ENCODE measurements at regions not wholly inside any gene's neighbourhood (a gene's known extent, or its start where the extent isn't known, plus 50 kb on each side); places are given as distances from the start of the nearest gene placed in this dataset.

GRCh38 chr1:67557696-67558448 is 127.1 kb upstream of the GADD45A start:
- intact Hi-C loops (cut with DNase I), result no loop called here
- ATAC-seq (no peak), DNase-seq (no peak)
- peaks cover 21% of the 10 kb centered on the region for H3K4me1 ChIP-seq
- H3K27me3 ChIP-seq (ENCODE audit: low read depth), result no peaks in the 10 kb centered on the region
- no peak overlapping the region for H3K4me3 ChIP-seq
- TF ChIP-seq, protein P1, sequence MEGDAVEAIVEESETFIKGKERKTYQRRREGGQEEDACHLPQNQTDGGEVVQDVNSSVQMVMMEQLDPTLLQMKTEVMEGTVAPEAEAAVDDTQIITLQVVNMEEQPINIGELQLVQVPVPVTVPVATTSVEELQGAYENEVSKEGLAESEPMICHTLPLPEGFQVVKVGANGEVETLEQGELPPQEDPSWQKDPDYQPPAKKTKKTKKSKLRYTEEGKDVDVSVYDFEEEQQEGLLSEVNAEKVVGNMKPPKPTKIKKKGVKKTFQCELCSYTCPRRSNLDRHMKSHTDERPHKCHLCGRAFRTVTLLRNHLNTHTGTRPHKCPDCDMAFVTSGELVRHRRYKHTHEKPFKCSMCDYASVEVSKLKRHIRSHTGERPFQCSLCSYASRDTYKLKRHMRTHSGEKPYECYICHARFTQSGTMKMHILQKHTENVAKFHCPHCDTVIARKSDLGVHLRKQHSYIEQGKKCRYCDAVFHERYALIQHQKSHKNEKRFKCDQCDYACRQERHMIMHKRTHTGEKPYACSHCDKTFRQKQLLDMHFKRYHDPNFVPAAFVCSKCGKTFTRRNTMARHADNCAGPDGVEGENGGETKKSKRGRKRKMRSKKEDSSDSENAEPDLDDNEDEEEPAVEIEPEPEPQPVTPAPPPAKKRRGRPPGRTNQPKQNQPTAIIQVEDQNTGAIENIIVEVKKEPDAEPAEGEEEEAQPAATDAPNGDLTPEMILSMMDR (IDR thresholded peaks at IDR 0.05), result no peak
- H3K36me3 ChIP-seq, result no peaks in the 10 kb centered on the region
- no peak overlapping the region for H3K27ac ChIP-seq
- no peaks in the 10 kb centered on the region for H3K9me3 ChIP-seq

GRCh38 chr1:67558449-67559193 is 126.4 kb upstream of the GADD45A start:
- TF ChIP-seq, protein P1 (IDR thresholded peaks at IDR 0.05), result no peak
- DNase-seq, result no peak
- Histone ChIP-seq H3K4me3 (no peak overlapping the region), H3K4me1 (peaks cover 22% of the 10 kb centered on the region), H3K27ac (no peak overlapping the region), H3K27me3 (ENCODE audit: low read depth) (no peaks in the 10 kb centered on the region), H3K36me3 (no peaks in the 10 kb centered on the region), H3K9me3 (no peaks in the 10 kb centered on the region)
- intact Hi-C loops (cut with DNase I), result no loop called here
- no peak for ATAC-seq

DNA sequence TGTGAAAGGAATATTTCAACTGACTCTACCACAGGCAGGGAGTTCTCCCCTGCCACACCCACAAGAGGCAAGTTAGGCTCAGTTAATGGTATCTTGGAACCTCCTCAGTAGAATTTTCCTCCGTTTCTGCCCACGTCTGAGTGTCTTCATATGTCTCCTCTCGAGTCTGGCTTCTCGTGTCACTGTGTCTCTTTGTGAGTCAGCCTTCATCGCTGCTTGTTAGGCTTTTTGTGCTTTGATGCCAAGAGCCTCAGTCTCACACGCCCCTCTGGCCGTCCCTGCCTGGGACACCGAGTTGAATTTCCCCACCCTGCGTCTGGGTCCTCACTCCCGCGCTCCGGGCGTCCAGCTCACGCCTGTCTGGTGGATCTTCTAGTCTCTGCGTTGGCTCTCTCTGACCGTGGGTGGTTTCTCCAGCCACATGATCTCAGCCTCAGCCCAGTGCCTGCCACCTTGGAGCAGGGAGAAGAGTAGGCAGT is 125.7 kb upstream of the GADD45A start:
- H3K4me3 ChIP-seq, result no peak overlapping the region
- no peak overlapping the region for H3K27ac ChIP-seq
- intact Hi-C loops (cut with DNase I), result no loop called here

GRCh38 chr1:67560580-67561255 is 124.3 kb upstream of the GADD45A start:
- intact Hi-C loops (cut with DNase I), result loop anchor here (10.0 kb wide), 1 partner anchor 194 kb away; no protein-coding TSS in a partner anchor
- Histone ChIP-seq H3K27ac (no peak overlapping the region), H3K27me3 (ENCODE audit: low read depth) (no peaks in the 10 kb centered on the region), H3K4me3 (no peak overlapping the region), H3K4me1 (peaks cover 34% of the 10 kb centered on the region), H3K9me3 (no peaks in the 10 kb centered on the region), H3K36me3 (no peaks in the 10 kb centered on the region)
- no peak for DNase-seq
- TF ChIP-seq, protein P1 (IDR thresholded peaks at IDR 0.05), result no peak
- peak in 1 of 2 donors; percentile 41 for ATAC-seq

More for the DNA sequence above, 125.7 kb upstream of the GADD45A start:
- ATAC-seq (peak; percentile 37 to 55), DNase-seq (no peak)
- TF ChIP-seq, protein P1 (IDR thresholded peaks at IDR 0.05), result no peak
- Histone ChIP-seq H3K9me3 (no peaks in the 10 kb centered on the region), H3K27me3 (ENCODE audit: low read depth) (no peaks in the 10 kb centered on the region), H3K36me3 (no peaks in the 10 kb centered on the region), H3K4me1 (peaks cover 29% of the 10 kb centered on the region)

DNA sequence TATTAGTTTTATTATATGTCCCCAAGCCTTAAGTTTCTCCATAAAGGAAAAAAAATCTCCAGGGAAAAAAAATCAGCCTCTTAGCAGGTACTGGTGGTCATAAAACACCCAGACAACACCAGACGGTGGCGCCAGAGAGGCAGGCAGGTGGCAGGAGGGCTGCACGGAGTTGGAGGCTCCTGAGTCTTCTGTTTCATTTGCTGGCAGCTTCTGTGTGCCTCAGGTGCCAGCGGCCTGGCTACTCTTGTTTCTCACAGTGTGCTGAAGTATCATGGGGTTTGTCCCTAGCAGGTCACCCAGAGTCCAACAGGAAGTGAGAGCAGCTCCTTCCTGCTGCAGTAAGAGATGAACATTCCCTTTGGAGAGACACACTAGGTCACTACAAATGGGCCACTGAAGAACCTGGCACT is 123.3 kb upstream of the GADD45A start:
- intact Hi-C loops (cut with DNase I), result loop anchor here (10.0 kb wide), 1 partner anchor 193 kb away; no protein-coding TSS in a partner anchor
- TF ChIP-seq, protein P1 (IDR thresholded peaks at IDR 0.05), result peak; percentile 87
- ATAC-seq (peak; percentile 87 to 91), DNase-seq (peak; percentile 93)
- H3K36me3 ChIP-seq, result no peaks in the 10 kb centered on the region
- no peak overlapping the region for H3K27ac ChIP-seq
- no peaks in the 10 kb centered on the region for H3K27me3 ChIP-seq (ENCODE audit: low read depth)
- H3K4me1 ChIP-seq, result peaks cover 34% of the 10 kb centered on the region
- H3K9me3 ChIP-seq, result no peaks in the 10 kb centered on the region
- H3K4me3 ChIP-seq, result no peak overlapping the region

All from lower lobe of right lung (tissue), 2 donors.